Stomach smooth muscle (tissue), 2 donors: ENCODE measurements at regions not wholly inside any gene's neighbourhood (a gene's known extent, or its start where the extent isn't known, plus 50 kb on each side); places are given as distances from the start of the nearest gene placed in this dataset.
"Not testable (repeated sequence)": the region's sequence is repeated elsewhere in the genome, so short reads cannot be mapped to it uniquely, and the experiment has no call there.

ENCODE experiments used
- H3K27ac ChIP-seq: one replicate; pipeline ENCODE4 v1.7.0; 2013; ENCODE audit warnings: mild to moderate bottlenecking, low read length, inconsistent platforms
- H3K27me3 ChIP-seq, 2 donors: one replicate each; pipeline ENCODE4 v1.7.0; 2013; ENCODE audit warnings: low read length in 2 of 2; ENCODE audit not compliant: insufficient read depth in 2 of 2, control insufficient read depth in 1 of 2
- H3K36me3 ChIP-seq, 2 donors: one replicate each; pipeline ENCODE4 v1.7.0; 2013; ENCODE audit warnings: low read length in 2 of 2; ENCODE audit not compliant: control insufficient read depth in 2 of 2, insufficient read depth in 2 of 2
- H3K4me1 ChIP-seq: one replicate; pipeline ENCODE4 v1.7.0; 2013; ENCODE audit warnings: low read length; ENCODE audit not compliant: control insufficient read depth, insufficient read depth
- H3K4me3 ChIP-seq, 2 donors: one replicate each; pipeline ENCODE4 v1.7.0; 2013; ENCODE audit warnings: low read length in 2 of 2
- H3K9ac ChIP-seq, 2 donors: one replicate each; pipeline ENCODE4 v1.7.0; 2013; ENCODE audit warnings: low read length in 2 of 2, mild to moderate bottlenecking in 1 of 2
- H3K9me3 ChIP-seq, 2 donors: one replicate each; pipeline ENCODE4 v1.7.0; 2013; ENCODE audit warnings: low read length in 2 of 2; ENCODE audit not compliant: control insufficient read depth in 2 of 2
- donor health status: healthy.
- donor health status: Pancreatic carcinoma.

GRCh38 chr1:147062956-147063355 lies 109.3 kb downstream of the PRKAB2 start:
- H3K27ac ChIP-seq, result no peak overlapping the region
- H3K9me3 ChIP-seq, result no peaks in the 10 kb centered on the region
- no peak overlapping the region for H3K4me3 ChIP-seq
- H3K9ac ChIP-seq, result no peak overlapping the region
- H3K4me1 ChIP-seq, result no peaks in the 10 kb centered on the region
- H3K36me3 ChIP-seq, result no peaks in the 10 kb centered on the region
- H3K27me3 ChIP-seq, result no peaks in the 10 kb centered on the region

- H3K27me3 ChIP-seq, H3K4me3 ChIP-seq, H3K9me3 ChIP-seq, H3K27ac ChIP-seq, H3K4me1 ChIP-seq, H3K9ac ChIP-seq, H3K36me3 ChIP-seq: not testable (repeated sequence)
Measured at GRCh38 chr1:147061880-147062279, 110.4 kb downstream of the PRKAB2 start.

GRCh38 chr1:147053269-147053668 lies 115.1 kb downstream of the NBPF12 start:
- H3K36me3 ChIP-seq, result no peaks in the 10 kb centered on the region

GRCh38 chr1:147052677-147053076 lies 114.6 kb downstream of the NBPF12 start:
- Histone ChIP-seq H3K27ac (no peak overlapping the region), H3K4me1 (no peaks in the 10 kb centered on the region), H3K4me3 (no peak overlapping the region), H3K9ac (no peak overlapping the region), H3K36me3 (no peaks in the 10 kb centered on the region), H3K27me3 (no peaks in the 10 kb centered on the region), H3K9me3 (no peaks in the 10 kb centered on the region)

More at GRCh38 chr1:147053269-147053668, 115.1 kb downstream of the NBPF12 start:
- Histone ChIP-seq H3K27me3 (no peaks in the 10 kb centered on the region), H3K4me1 (no peaks in the 10 kb centered on the region), H3K9me3 (no peaks in the 10 kb centered on the region), H3K27ac (no peak overlapping the region), H3K9ac (no peak overlapping the region), H3K4me3 (no peak overlapping the region)

- Histone ChIP-seq H3K36me3 (no peaks in the 10 kb centered on the region), H3K9ac (no peak overlapping the region), H3K27me3 (no peaks in the 10 kb centered on the region), H3K4me3 (no peak overlapping the region), H3K27ac (no peak overlapping the region), H3K9me3 (no peaks in the 10 kb centered on the region), H3K4me1 (no peaks in the 10 kb centered on the region)
Measured at GRCh38 chr1:147052143-147052542, 114.0 kb downstream of the NBPF12 start.

GRCh38 chr1:147051136-147051535 lies 113.0 kb downstream of the NBPF12 start:
- Histone ChIP-seq H3K27me3 (no peaks in the 10 kb centered on the region), H3K4me1 (no peaks in the 10 kb centered on the region), H3K9ac (no peak overlapping the region), H3K36me3 (no peaks in the 10 kb centered on the region), H3K27ac (no peak overlapping the region), H3K9me3 (no peaks in the 10 kb centered on the region), H3K4me3 (no peak overlapping the region)

GRCh38 chr1:147050654-147051053 lies 112.5 kb downstream of the NBPF12 start:
- Histone ChIP-seq H3K36me3 (no peaks in the 10 kb centered on the region), H3K4me3 (no peak overlapping the region), H3K9me3 (no peaks in the 10 kb centered on the region), H3K9ac (no peak overlapping the region), H3K27ac (no peak overlapping the region), H3K27me3 (no peaks in the 10 kb centered on the region), H3K4me1 (no peaks in the 10 kb centered on the region)

- H3K4me3 ChIP-seq, H3K9me3 ChIP-seq, H3K9ac ChIP-seq, H3K27me3 ChIP-seq, H3K4me1 ChIP-seq, H3K27ac ChIP-seq, H3K36me3 ChIP-seq: not testable (repeated sequence)
Measured at GRCh38 chr1:147046863-147047394, 108.8 kb downstream of the NBPF12 start.

- H3K27ac ChIP-seq, result no peak overlapping the region
- H3K9ac ChIP-seq, result no peak overlapping the region
- H3K27me3 ChIP-seq, result no peaks in the 10 kb centered on the region
- no peaks in the 10 kb centered on the region for H3K4me1 ChIP-seq
- no peak overlapping the region for H3K4me3 ChIP-seq
- H3K9me3 ChIP-seq, result no peaks in the 10 kb centered on the region
- H3K36me3 ChIP-seq, result no peaks in the 10 kb centered on the region
Measured at GRCh38 chr1:147046189-147046862, 108.2 kb downstream of the NBPF12 start.
